Aorta (tissue), 5 donors: ENCODE measurements at regions not wholly inside any gene's neighbourhood (a gene's known extent, or its start where the extent isn't known, plus 50 kb on each side); places are given as distances from the start of the nearest gene placed in this dataset.

Experiments
- ATAC-seq: fragments of 200-7000 bp; cut with Tn5 transposase; one replicate; pipeline ENCODE4 v1.9.1; 2022; ENCODE audit warnings: moderate library complexity; ENCODE audit not compliant: low FRiP score
- DNase-seq, 2 donors: peaks; one replicate each; pipeline ENCODE4 v3.0.0-alpha.2; 2020
- H3K27ac ChIP-seq, 2 donors: one replicate each; pipeline ENCODE4 v1.5.1; 2013; ENCODE audit warnings: low read length in 2 of 2, mild to moderate bottlenecking in 2 of 2, moderate library complexity in 2 of 2, control low read depth in 1 of 2, inconsistent platforms in 1 of 2, low read depth in 1 of 2
- H3K27me3 ChIP-seq, 2 donors: one replicate each; pipeline ENCODE4 v1.6.1; 2013; ENCODE audit warnings: control low read depth in 1 of 2, low read length in 1 of 2, mild to moderate bottlenecking in 1 of 2, moderate library complexity in 1 of 2; ENCODE audit not compliant: insufficient read depth in 2 of 2, control insufficient read depth in 1 of 2
- H3K36me3 ChIP-seq, 2 donors: one replicate each; pipeline ENCODE4 v1.6.1; 2013; ENCODE audit warnings: control low read depth in 1 of 2, low read length in 1 of 2, mild to moderate bottlenecking in 1 of 2; ENCODE audit not compliant: insufficient read depth in 2 of 2, control insufficient read depth in 1 of 2
- H3K4me1 ChIP-seq, 2 donors: one replicate each; pipeline ENCODE4 v1.6.1; 2013; ENCODE audit warnings: low read length in 2 of 2, control low read depth in 1 of 2, mild to moderate bottlenecking in 1 of 2, moderate library complexity in 1 of 2; ENCODE audit not compliant: insufficient read depth in 2 of 2, control insufficient read depth in 1 of 2
- H3K4me3 ChIP-seq, 2 donors: one replicate each; pipeline ENCODE4 v1.5.1; 2013; ENCODE audit warnings: low read length in 2 of 2, control low read depth in 1 of 2, mild to moderate bottlenecking in 1 of 2
- H3K9me3 ChIP-seq: one replicate; pipeline ENCODE4 v1.6.1; 2013; ENCODE audit warnings: mild to moderate bottlenecking, low read length; ENCODE audit not compliant: control insufficient read depth
- WGBS, 2 donors: extraction: QIAGEN DNeasy Blood & Tissue Kit; methylation state at CpG; one replicate each; pipeline ENCODE4 v1.1.7; 2013; 5-methylcytosine and 5-hydroxymethylcytosine counted together
- intact Hi-C, 2 donors: fragments of 100-400 bp; cut with DNase I; formaldehyde crosslinking; loops; one replicate each; pipeline versions ENCODE4 v1.14.2 to v1.15.0; 2022
- donor health status: healthy with polysubstance abuse.
- donor health status: Bipolar disorder and iron deficiency.
- donor health status: DM: no; HTN: no; CAD: no.
- donor health status: DM: no; HTN: no; CAD: no.
- donor health status: DM: yes; HTN: yes; CAD: no.

DNA sequence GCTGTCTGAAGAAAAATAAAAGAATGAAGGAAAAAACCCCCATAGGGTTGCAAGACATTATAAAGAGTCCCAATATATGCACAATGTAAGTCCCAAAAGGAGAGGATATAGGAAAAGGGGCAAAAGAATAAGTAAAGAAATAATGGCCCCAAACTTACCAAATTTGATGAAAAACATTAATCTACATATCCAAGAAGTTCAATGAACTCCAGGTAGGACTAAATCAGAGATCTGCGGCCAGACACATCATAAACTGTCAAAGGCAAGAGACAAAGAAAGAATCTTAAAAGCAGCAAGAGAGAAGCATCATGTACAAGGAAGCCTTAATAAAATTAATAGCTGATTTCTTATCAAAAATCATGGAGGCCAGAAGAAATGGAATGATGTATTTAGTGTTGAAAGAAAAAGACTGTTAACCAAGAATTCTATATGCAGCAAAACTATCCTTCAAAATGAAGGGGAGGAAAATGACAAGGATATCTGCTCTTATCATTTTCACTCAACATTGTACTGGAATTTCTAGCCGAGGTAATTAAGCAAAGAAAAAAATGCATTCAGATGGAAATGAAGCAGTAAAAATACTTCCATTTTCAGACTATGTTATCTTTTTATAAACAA, 95.7 kb upstream of the GLI3 start:
- H3K4me3 ChIP-seq: no peak overlapping the region
- no peaks in the 10 kb centered on the region for H3K27me3 ChIP-seq
- no peak overlapping the region for H3K27ac ChIP-seq
- intact Hi-C loops: no loop called here
- no peak for DNase-seq
- no peak for ATAC-seq
- no peaks in the 10 kb centered on the region for H3K4me1 ChIP-seq
- WGBS, 2 donors: 88% methylated on average over 2 of the region's 2 CpGs
- no peaks in the 10 kb centered on the region for H3K36me3 ChIP-seq
- peaks cover 1% of the 10 kb centered on the region for H3K9me3 ChIP-seq

DNA sequence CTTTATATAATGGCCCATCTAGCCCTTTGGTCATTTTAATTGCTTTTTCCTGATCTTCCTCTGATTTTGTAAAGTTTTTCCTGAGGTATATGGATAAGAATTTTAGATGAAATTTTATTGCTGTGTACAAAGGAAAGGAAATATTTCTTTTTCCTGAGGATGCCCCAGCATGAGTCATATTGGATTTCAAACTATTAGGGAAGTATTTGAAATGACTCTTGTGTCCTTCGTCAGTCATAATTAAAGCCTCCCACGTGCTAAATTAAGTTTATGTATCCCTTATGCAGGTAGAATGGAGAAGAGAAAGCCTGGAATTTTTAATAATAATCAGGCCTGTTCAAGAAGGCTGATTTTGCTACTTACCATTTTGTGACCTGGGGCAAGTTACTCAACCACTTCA, 82.6 kb upstream of the GLI3 start:
- ATAC-seq: no peak
- Histone ChIP-seq H3K4me3 (no peak overlapping the region), H3K36me3 (no peaks in the 10 kb centered on the region), H3K27me3 (no peaks in the 10 kb centered on the region), H3K27ac (no peak overlapping the region), H3K4me1 (no peaks in the 10 kb centered on the region), H3K9me3 (no peaks in the 10 kb centered on the region)
- DNase-seq: no peak
- 76 to 77% methylated on average over 2 of the region's 2 CpGs for WGBS, 2 donors
- intact Hi-C loops: no loop called here

DNA sequence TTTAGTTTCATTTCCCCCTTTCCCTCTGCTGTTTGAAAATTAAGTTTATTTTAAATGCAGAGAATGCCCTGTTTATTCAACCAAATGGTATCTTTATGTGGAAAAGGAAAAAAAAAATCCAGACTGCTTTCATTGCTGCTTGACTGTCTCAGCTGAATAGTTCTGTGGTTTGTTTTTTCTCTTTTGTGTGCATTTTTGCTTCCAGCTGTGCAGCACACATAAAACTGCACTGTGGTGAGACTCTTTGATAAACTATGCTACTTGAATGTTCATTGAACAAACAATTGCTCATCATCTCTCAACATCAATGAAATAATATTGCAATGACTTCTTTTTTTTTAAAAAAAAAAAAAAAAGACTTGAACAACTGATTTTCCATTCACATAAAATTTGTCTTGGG, 78.6 kb upstream of the GLI3 start:
- H3K4me1 ChIP-seq: no peaks in the 10 kb centered on the region
- no peak overlapping the region for H3K27ac ChIP-seq
- peaks cover 2% of the 10 kb centered on the region for H3K9me3 ChIP-seq
- no peak for ATAC-seq
- intact Hi-C loops: no loop called here
- H3K36me3 ChIP-seq: no peaks in the 10 kb centered on the region
- H3K4me3 ChIP-seq: no peak overlapping the region
- no peaks in the 10 kb centered on the region for H3K27me3 ChIP-seq
- DNase-seq: no peak

DNA sequence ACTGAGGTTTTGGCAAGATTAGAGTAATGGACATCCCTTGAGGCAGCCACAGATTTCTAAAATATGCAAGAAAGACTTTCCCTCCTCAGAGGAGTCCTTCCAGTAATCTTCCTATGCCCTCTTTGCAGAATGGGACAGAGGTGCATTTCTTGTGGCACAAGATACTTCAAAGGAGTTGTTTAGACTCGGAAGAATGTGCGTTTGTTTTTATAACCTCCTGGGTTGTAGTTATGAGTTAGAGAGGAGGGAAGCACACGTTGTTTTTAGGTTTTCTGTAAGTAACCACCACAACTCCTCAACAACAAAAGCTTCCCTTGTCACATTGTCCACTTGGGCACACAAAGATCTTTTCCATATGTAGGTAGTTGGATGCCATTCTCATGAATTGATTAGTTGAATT, 78.1 kb upstream of the GLI3 start:
- ATAC-seq (no peak), DNase-seq (no peak)
- Histone ChIP-seq H3K4me1 (no peaks in the 10 kb centered on the region), H3K4me3 (no peak overlapping the region), H3K27ac (no peak overlapping the region), H3K36me3 (no peaks in the 10 kb centered on the region), H3K27me3 (no peaks in the 10 kb centered on the region), H3K9me3 (peaks cover 2% of the 10 kb centered on the region)
- 47 to 52% methylated on average over 3 of the region's 3 CpGs for WGBS, 2 donors
- intact Hi-C loops: no loop called here

DNA sequence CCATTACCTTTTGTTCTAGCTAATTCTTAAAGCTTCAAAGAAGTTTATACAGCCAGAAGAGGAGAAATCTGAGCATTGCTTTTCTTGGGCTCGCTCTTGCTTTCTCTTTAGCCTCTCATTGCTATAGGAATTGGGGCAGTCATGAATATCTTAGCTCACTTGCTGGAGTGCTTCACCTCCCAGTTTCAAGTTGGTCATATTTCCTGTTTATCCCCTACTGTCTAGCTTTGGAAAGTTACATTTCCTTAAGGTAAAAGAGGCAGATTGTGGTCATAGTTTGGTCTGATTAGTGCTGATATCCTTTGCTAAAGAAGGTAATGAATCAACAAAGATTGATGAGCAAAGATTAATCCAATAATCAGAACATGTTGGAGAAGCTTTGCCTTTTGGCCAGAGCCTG, 77.7 kb upstream of the GLI3 start:
- 86% methylated on average over 1 of the region's 1 CpG for WGBS, 2 donors
- no peaks in the 10 kb centered on the region for H3K27me3 ChIP-seq
- no peaks in the 10 kb centered on the region for H3K36me3 ChIP-seq
- peaks cover 2% of the 10 kb centered on the region for H3K9me3 ChIP-seq
- no peak overlapping the region for H3K4me3 ChIP-seq
- H3K4me1 ChIP-seq: no peaks in the 10 kb centered on the region
- DNase-seq (no peak), ATAC-seq (no peak)
- no peak overlapping the region for H3K27ac ChIP-seq
- intact Hi-C loops: no loop called here

DNA sequence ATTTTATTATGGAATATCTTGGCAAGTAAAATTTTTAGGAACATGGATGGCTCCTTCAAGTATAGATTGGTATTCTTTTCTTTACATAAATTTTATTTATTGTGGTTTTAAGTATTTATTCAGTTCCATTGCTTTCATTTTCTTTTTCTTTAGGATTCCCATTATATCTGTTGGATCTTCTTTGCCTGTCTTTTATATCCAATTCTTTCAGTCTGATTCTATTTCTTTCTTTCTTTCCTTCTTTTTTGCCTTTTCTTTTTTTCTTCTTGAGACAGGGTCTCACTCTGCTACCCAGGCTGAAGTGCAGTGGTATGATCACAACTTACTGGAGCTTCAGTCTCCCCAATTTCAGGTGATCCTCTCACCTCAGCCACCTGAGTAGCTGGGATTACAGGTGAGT, 74.2 kb upstream of the GLI3 start:
- H3K27ac ChIP-seq: no peak overlapping the region
- H3K4me1 ChIP-seq: no peaks in the 10 kb centered on the region
- no peaks in the 10 kb centered on the region for H3K36me3 ChIP-seq
- no peak for ATAC-seq
- peaks cover 0 to 2% of the 10 kb centered on the region in 2 donors for H3K27me3 ChIP-seq
- DNase-seq: no peak
- no peak overlapping the region for H3K4me3 ChIP-seq
- intact Hi-C loops: no loop called here
- peaks cover 2% of the 10 kb centered on the region for H3K9me3 ChIP-seq

DNA sequence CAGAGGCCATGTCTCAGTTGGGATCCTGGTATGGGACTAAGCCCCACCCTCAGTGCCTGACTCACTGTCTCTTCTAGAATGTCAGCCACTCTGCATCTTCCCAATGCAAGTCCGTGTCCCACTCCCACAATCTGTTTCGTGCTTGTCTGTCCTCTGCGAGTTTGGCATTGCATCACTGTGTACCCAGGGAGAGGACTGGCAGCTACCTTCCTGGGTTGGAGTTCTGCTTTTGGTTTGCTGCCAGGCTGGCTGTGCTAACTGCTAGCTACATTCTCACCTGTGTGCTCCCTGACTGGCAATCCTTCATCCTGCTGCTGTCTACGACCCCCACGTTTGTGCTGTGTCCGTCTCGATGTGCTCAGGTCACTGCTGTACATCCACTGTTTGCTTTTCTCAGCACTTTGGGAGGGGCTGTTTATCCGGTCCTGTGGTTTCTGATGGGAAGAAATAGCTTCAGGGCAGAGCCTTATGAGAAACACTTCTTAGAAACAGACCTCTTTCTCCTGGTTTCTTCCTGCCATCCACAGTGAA, 56.0 kb upstream of the GLI3 start:
- Histone ChIP-seq H3K36me3 (no peaks in the 10 kb centered on the region), H3K27me3 (no peaks in the 10 kb centered on the region), H3K9me3 (peaks cover 2% of the 10 kb centered on the region), H3K4me3 (no peak overlapping the region), H3K4me1 (no peaks in the 10 kb centered on the region), H3K27ac (no peak overlapping the region)
- ATAC-seq (no peak), DNase-seq (no peak)
- WGBS, 2 donors: 65 to 67% methylated on average over 8 of the region's 8 CpGs
- intact Hi-C loops: no loop called here

DNA sequence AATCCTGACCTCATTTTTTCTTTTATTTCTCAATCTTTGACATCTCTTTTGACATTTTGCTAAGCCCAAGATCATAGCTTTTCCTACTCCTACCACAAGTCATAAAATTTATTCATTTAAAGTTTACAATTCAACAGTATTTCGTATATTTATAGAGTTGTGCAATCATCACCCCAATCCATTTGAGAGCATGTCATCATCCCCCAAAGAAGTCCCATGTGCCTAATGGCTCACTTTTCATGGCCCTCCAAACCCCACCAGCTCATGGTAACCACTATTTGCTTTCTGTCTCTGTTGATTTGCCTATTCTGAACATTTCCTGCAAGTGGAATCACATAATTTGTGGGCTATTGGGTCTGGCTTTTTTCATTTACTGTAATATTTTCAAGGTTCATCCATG, 52.5 kb upstream of the GLI3 start:
- Histone ChIP-seq H3K27me3 (no peaks in the 10 kb centered on the region), H3K4me3 (no peak overlapping the region), H3K27ac (no peak overlapping the region), H3K36me3 (no peaks in the 10 kb centered on the region), H3K4me1 (no peaks in the 10 kb centered on the region), H3K9me3 (peaks cover 2% of the 10 kb centered on the region)
- intact Hi-C loops: no loop called here
- no peak for ATAC-seq
- WGBS, 2 donors: 91 to 97% methylated on average over 1 of the region's 1 CpG
- DNase-seq: no peak
